Esophagus squamous epithelium (tissue), 4 donors: ENCODE measurements at regions not wholly inside any gene's neighbourhood (a gene's known extent, or its start where the extent isn't known, plus 50 kb on each side); places are given as distances from the start of the nearest gene placed in this dataset.

Experiments
- POLR2A ChIP-seq, 4 donors: fragments of 450-650 bp; IDR thresholded peaks; one replicate each; pipeline ENCODE4 v1.6.1; 2017; ENCODE audit warnings: antibody characterized with exemption in 4 of 4, mild to moderate bottlenecking in 4 of 4, moderate library complexity in 3 of 4
- TF ChIP-seq, protein P1 (sequence below), 6 experiments: fragments of 450-650 bp in 4 of 6; fragments of 200-600 bp in 2 of 6; sonication (generic) in 2 of 6; IDR thresholded peaks; one replicate each; pipeline ENCODE4 v1.5.1; 2016 to 2019; ENCODE audit warnings: antibody characterized with exemption in 6 of 6, mild to moderate bottlenecking in 4 of 6, moderate library complexity in 4 of 6

DNA sequence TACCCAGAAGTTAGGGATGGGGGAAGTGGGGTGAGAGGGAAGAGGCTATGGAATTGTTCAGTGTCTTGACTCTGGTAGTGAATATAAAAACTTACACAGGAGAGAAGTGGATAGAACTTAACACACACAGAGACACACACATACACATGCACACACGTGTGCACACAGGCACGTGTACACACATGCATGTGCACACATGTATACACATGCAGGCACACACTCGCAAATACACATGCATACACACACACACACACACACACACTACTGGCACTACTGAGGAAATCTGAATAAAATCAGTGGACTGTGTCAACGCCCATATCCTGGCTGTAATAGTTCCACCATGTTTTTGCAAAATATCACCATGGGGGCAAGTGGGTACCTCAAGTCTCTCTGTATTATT is 107.9 kb downstream of the IRS2 start:
- TF ChIP-seq, protein P1, sequence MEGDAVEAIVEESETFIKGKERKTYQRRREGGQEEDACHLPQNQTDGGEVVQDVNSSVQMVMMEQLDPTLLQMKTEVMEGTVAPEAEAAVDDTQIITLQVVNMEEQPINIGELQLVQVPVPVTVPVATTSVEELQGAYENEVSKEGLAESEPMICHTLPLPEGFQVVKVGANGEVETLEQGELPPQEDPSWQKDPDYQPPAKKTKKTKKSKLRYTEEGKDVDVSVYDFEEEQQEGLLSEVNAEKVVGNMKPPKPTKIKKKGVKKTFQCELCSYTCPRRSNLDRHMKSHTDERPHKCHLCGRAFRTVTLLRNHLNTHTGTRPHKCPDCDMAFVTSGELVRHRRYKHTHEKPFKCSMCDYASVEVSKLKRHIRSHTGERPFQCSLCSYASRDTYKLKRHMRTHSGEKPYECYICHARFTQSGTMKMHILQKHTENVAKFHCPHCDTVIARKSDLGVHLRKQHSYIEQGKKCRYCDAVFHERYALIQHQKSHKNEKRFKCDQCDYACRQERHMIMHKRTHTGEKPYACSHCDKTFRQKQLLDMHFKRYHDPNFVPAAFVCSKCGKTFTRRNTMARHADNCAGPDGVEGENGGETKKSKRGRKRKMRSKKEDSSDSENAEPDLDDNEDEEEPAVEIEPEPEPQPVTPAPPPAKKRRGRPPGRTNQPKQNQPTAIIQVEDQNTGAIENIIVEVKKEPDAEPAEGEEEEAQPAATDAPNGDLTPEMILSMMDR (IDR thresholded peaks at IDR 0.05) = no peak
- no peak for TF ChIP-seq POLR2A (IDR thresholded peaks at IDR 0.05)
